ENCODE measurements at regions not wholly inside any gene's neighbourhood (a gene's known extent, or its start where the extent isn't known, plus 50 kb on each side); places are given as distances from the start of the nearest gene placed in this dataset.

GRCh38 chr1:157288996-157289395 lies 150.8 kb upstream of the ETV3 start:
- no peak overlapping the region for H2AFZ ChIP-seq (ENCODE audit: low read length)
- no peak overlapping the region for H3K4me2 ChIP-seq (ENCODE audit: insufficient read depth, low read length)
- H3K9me3 ChIP-seq (ENCODE audit: low read depth, low read length): no peaks in the 10 kb centered on the region
- TF ChIP-seq, protein P1, sequence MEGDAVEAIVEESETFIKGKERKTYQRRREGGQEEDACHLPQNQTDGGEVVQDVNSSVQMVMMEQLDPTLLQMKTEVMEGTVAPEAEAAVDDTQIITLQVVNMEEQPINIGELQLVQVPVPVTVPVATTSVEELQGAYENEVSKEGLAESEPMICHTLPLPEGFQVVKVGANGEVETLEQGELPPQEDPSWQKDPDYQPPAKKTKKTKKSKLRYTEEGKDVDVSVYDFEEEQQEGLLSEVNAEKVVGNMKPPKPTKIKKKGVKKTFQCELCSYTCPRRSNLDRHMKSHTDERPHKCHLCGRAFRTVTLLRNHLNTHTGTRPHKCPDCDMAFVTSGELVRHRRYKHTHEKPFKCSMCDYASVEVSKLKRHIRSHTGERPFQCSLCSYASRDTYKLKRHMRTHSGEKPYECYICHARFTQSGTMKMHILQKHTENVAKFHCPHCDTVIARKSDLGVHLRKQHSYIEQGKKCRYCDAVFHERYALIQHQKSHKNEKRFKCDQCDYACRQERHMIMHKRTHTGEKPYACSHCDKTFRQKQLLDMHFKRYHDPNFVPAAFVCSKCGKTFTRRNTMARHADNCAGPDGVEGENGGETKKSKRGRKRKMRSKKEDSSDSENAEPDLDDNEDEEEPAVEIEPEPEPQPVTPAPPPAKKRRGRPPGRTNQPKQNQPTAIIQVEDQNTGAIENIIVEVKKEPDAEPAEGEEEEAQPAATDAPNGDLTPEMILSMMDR (IDR thresholded peaks at IDR 0.05; ENCODE audit: extremely low read depth, low read depth, low read length): no peak
- H3K27me3 ChIP-seq (ENCODE audit: insufficient read depth, low read length): peaks cover 5% of the 10 kb centered on the region
- H3K79me2 ChIP-seq (ENCODE audit: insufficient read depth, low read length): no peaks in the 10 kb centered on the region
- no peaks in the 10 kb centered on the region for H3K4me1 ChIP-seq (ENCODE audit: insufficient read depth, low read length)
- H3K27ac ChIP-seq (ENCODE audit: low read depth, low read length): no peak overlapping the region
- H3K36me3 ChIP-seq (ENCODE audit: insufficient read depth, low read length): no peaks in the 10 kb centered on the region
- H3K4me3 ChIP-seq (ENCODE audit: insufficient read depth, low read length): no peak overlapping the region
- no peaks in the 10 kb centered on the region for H4K20me1 ChIP-seq (ENCODE audit: insufficient read depth, low read length)
- DNase-seq (ENCODE audit: insufficient read length, low spot score, missing footprints): no peak

- no peak overlapping the region for H3K4me3 ChIP-seq (ENCODE audit: insufficient read depth, low read length)
- H3K9me3 ChIP-seq (ENCODE audit: low read depth, low read length): no peaks in the 10 kb centered on the region
- H3K4me2 ChIP-seq (ENCODE audit: insufficient read depth, low read length): no peak overlapping the region
- H2AFZ ChIP-seq (ENCODE audit: low read length): no peak overlapping the region
- H3K79me2 ChIP-seq (ENCODE audit: insufficient read depth, low read length): no peaks in the 10 kb centered on the region
- H4K20me1 ChIP-seq (ENCODE audit: insufficient read depth, low read length): no peaks in the 10 kb centered on the region
- no peaks in the 10 kb centered on the region for H3K4me1 ChIP-seq (ENCODE audit: insufficient read depth, low read length)
- no peak for DNase-seq (ENCODE audit: insufficient read length, low spot score, missing footprints)
- TF ChIP-seq, protein P1 (IDR thresholded peaks at IDR 0.05; ENCODE audit: extremely low read depth, low read depth, low read length): no peak
- no peak overlapping the region for H3K27ac ChIP-seq (ENCODE audit: low read depth, low read length)
- no peaks in the 10 kb centered on the region for H3K36me3 ChIP-seq (ENCODE audit: insufficient read depth, low read length)
- peaks cover 5% of the 10 kb centered on the region for H3K27me3 ChIP-seq (ENCODE audit: insufficient read depth, low read length)
Observed at GRCh38 chr1:157288492-157288891, 150.3 kb upstream of the ETV3 start.

DNA sequence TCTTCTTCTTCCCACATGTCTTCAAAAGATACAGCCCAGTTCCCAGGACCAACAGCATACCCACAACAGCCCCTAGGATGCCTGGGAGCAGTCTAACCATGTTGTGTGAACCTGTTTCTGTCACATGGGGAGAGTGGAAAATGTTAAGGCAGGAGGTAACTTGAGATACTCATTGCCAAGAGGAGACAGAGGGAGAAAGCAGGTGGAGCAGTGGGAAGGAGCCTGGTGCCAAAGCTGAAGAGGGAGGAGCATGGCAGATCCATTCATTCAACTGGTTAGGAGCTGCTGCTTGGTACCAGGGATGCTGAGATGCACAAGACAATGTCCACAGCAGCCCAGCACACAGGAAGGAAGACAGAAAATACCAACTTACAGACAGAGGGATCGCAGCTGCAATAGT lies 149.8 kb upstream of the ETV3 start:
- no peak overlapping the region for H3K4me3 ChIP-seq (ENCODE audit: insufficient read depth, low read length)
- no peak overlapping the region for H2AFZ ChIP-seq (ENCODE audit: low read length)
- no peaks in the 10 kb centered on the region for H4K20me1 ChIP-seq (ENCODE audit: insufficient read depth, low read length)
- TF ChIP-seq, protein P1 (IDR thresholded peaks at IDR 0.05; ENCODE audit: extremely low read depth, low read depth, low read length): no peak
- H3K79me2 ChIP-seq (ENCODE audit: insufficient read depth, low read length): no peaks in the 10 kb centered on the region
- H3K4me1 ChIP-seq (ENCODE audit: insufficient read depth, low read length): no peaks in the 10 kb centered on the region
- H3K27ac ChIP-seq (ENCODE audit: low read depth, low read length): no peak overlapping the region
- no peaks in the 10 kb centered on the region for H3K36me3 ChIP-seq (ENCODE audit: insufficient read depth, low read length)
- H3K9me3 ChIP-seq (ENCODE audit: low read depth, low read length): no peaks in the 10 kb centered on the region
- no peak for DNase-seq (ENCODE audit: insufficient read length, low spot score, missing footprints)
- H3K4me2 ChIP-seq (ENCODE audit: insufficient read depth, low read length): no peak overlapping the region
- peaks cover 5% of the 10 kb centered on the region for H3K27me3 ChIP-seq (ENCODE audit: insufficient read depth, low read length)

GRCh38 chr1:157287462-157287861 lies 149.3 kb upstream of the ETV3 start:
- no peaks in the 10 kb centered on the region for H3K4me1 ChIP-seq (ENCODE audit: insufficient read depth, low read length)
- H3K36me3 ChIP-seq (ENCODE audit: insufficient read depth, low read length): no peaks in the 10 kb centered on the region
- TF ChIP-seq, protein P1 (IDR thresholded peaks at IDR 0.05; ENCODE audit: extremely low read depth, low read depth, low read length): no peak
- peaks cover 4% of the 10 kb centered on the region for H3K27me3 ChIP-seq (ENCODE audit: insufficient read depth, low read length)
- H4K20me1 ChIP-seq (ENCODE audit: insufficient read depth, low read length): no peaks in the 10 kb centered on the region
- H3K27ac ChIP-seq (ENCODE audit: low read depth, low read length): no peak overlapping the region
- no peak overlapping the region for H2AFZ ChIP-seq (ENCODE audit: low read length)
- DNase-seq (ENCODE audit: insufficient read length, low spot score, missing footprints): no peak
- H3K79me2 ChIP-seq (ENCODE audit: insufficient read depth, low read length): no peaks in the 10 kb centered on the region
- no peaks in the 10 kb centered on the region for H3K9me3 ChIP-seq (ENCODE audit: low read depth, low read length)
- no peak overlapping the region for H3K4me2 ChIP-seq (ENCODE audit: insufficient read depth, low read length)
- H3K4me3 ChIP-seq (ENCODE audit: insufficient read depth, low read length): no peak overlapping the region
